ENCODE measurements at regions not wholly inside any gene's neighbourhood (a gene's known extent, or its start where the extent isn't known, plus 50 kb on each side); places are given as distances from the start of the nearest gene placed in this dataset.

GRCh38 chr2:774436-774835, 97.2 kb upstream of the TMEM18 start:
- POLR2A ChIA-PET = no interaction called here
- Histone ChIP-seq H3K27ac (ENCODE audit: low read depth in 2 of 2, low read length in 1 of 2) (no peak overlapping the region), H3K79me2 (ENCODE audit: insufficient read depth) (no peaks in the 10 kb centered on the region), H3K4me2 (no peak overlapping the region), H3K4me1 (ENCODE audit: control insufficient read depth in 1 of 2, insufficient read depth in 2 of 2, low read depth in 1 of 2, low read length in 1 of 2) (peaks cover 0 to 8% of the 10 kb centered on the region in 2 experiments; a peak in 2 of 4 replicates), H3K9me3 (no peaks in the 10 kb centered on the region), H3K9ac (no peak overlapping the region), H3K9me2 (no peaks in the 10 kb centered on the region), H2AFZ (ENCODE audit: low read depth) (no peak overlapping the region), H3F3A (replicated peaks; ENCODE audit: insufficient read depth) (no peaks in the 10 kb centered on the region), H3K27me3 (ENCODE audit: insufficient read depth) (no peaks in the 10 kb centered on the region), H4K20me1 (ENCODE audit: insufficient read depth) (no peaks in the 10 kb centered on the region), H3K36me3 (replicated peaks in 1 of 2; ENCODE audit: control insufficient read depth in 1 of 2, insufficient read depth in 2 of 2, low read length in 1 of 2) (no peaks in the 10 kb centered on the region), H3K4me3 (ENCODE audit: low read depth in 2 of 2, low read length in 1 of 2) (no peak overlapping the region)
- no peak for TF ChIP-seq RFX5 (IDR thresholded peaks at IDR 0.05; ENCODE audit: low read length)
- no peak for TF ChIP-seq NRF1 (IDR thresholded peaks at IDR 0.05; ENCODE audit: low read depth, low read length)
- no peak for TF ChIP-seq CHD2 (IDR thresholded peaks at IDR 0.05; ENCODE audit: low read length, partially characterized antibody)
- no peak for TF ChIP-seq ZBTB33 (IDR thresholded peaks at IDR 0.05; ENCODE audit: borderline replicate concordance, low read depth)
- no peak for TF ChIP-seq TCF12 (IDR thresholded peaks at IDR 0.05)
- TF ChIP-seq RAD21 (IDR thresholded peaks at IDR 0.05; ENCODE audit: low read length) = no peak
- TF ChIP-seq USF1 (IDR thresholded peaks at IDR 0.05; ENCODE audit: borderline replicate concordance, low read depth) = no peak
- no peak for TF ChIP-seq GABPA (IDR thresholded peaks at IDR 0.05; ENCODE audit: low read depth)
- no peak for TF ChIP-seq GATA2 (CRISPR knock-in tag; IDR thresholded peaks at IDR 0.05)
- TF ChIP-seq POLR2AphosphoS5 (IDR thresholded peaks at IDR 0.05; ENCODE audit: low read depth, low read length) = no peak
- no peak for TF ChIP-seq FOXM1 (IDR thresholded peaks at IDR 0.05; ENCODE audit: low read depth)
- TF ChIP-seq SMC3 (IDR thresholded peaks at IDR 0.05; ENCODE audit: low read depth, low read length) = no peak
- TF ChIP-seq EP300 (IDR thresholded peaks at IDR 0.05; ENCODE audit: borderline replicate concordance in 1 of 2, low read depth in 1 of 2, low read length in 1 of 2) = no peak
- no peak for TF ChIP-seq PBX3 (IDR thresholded peaks at IDR 0.05)
- no peak for TF ChIP-seq MEF2A (IDR thresholded peaks at IDR 0.05; ENCODE audit: borderline replicate concordance, low read depth)
- no peak for TF ChIP-seq FOXJ3 (CRISPR knock-in tag; IDR thresholded peaks at IDR 0.05)
- TF ChIP-seq YY1 (IDR thresholded peaks at IDR 0.05; ENCODE audit: low read depth) = no peak
- no peak for DNase-seq
- CTCF ChIA-PET = no interaction called here
- 41% methylated on average over 7 of the region's 7 CpGs for WGBS (ENCODE audit: low lambda C conversion rate)
